Chondrocyte (in vitro differentiated cells): ENCODE measurements at regions not wholly inside any gene's neighbourhood (a gene's known extent, or its start where the extent isn't known, plus 50 kb on each side); places are given as distances from the start of the nearest gene placed in this dataset.

ENCODE experiments used
- DNase-seq: peaks from one replicate; pipeline ENCODE4 v3.0.0; 2021; ENCODE audit warnings: mixed read lengths, low spot score
- H3K27ac Mint-ChIP-seq: one replicate; pipeline ENCODE4 v1.8.0; 2021; ENCODE audit warnings: mild to moderate bottlenecking, moderate library complexity, mixed read lengths; ENCODE audit not compliant: unreplicated experiment
- H3K27me3 Mint-ChIP-seq: 2 replicates; pipeline ENCODE4 v1.8.0; 2021; ENCODE audit warnings: low read depth, mixed read lengths
- H3K36me3 Mint-ChIP-seq: 2 replicates; pipeline ENCODE4 v1.8.0; 2021; ENCODE audit warnings: low read depth, mixed read lengths
- H3K4me1 Mint-ChIP-seq: 2 replicates; pipeline ENCODE4 v1.8.0; 2021; ENCODE audit warnings: low read depth, mild to moderate bottlenecking, mixed read lengths
- H3K4me3 Mint-ChIP-seq: one replicate; pipeline ENCODE4 v1.8.0; 2021; ENCODE audit warnings: mild to moderate bottlenecking, moderate library complexity, mixed read lengths; ENCODE audit not compliant: unreplicated experiment
- H3K9me3 Mint-ChIP-seq: 2 replicates; pipeline ENCODE4 v1.8.0; 2021; ENCODE audit warnings: low read depth, mixed read lengths
- TF ChIP-seq, protein P1 (sequence below): fragments of 200-600 bp; sonication (generic); IDR thresholded peaks from 2 replicates; pipeline ENCODE4 v1.5.0; 2021; ENCODE audit warnings: antibody characterized with exemption, mild to moderate bottlenecking, moderate library complexity

DNA sequence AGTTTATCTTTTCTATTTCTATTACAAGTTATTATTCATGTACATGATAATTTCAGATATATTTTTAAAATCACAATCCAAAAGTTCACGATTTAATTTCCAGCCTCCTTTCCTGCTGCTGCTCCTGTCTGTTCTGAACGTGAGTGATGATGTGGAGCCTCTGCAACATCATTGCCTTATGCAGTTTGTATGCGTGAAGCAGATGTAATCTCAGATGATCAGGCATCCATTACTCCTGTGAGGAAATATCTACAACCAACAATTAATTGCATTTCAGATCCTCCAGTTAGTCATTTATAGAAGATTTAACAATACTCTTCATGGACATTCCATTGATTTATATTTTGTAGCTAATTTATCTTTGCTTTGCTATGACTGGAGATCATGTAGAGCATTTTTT lies 668.7 kb upstream of the EPHA5 start:
- H3K27ac Mint-ChIP-seq, result no peak overlapping the region
- H3K27me3 Mint-ChIP-seq, result no peaks in the 10 kb centered on the region
- no peaks in the 10 kb centered on the region for H3K36me3 Mint-ChIP-seq
- TF ChIP-seq, protein P1, sequence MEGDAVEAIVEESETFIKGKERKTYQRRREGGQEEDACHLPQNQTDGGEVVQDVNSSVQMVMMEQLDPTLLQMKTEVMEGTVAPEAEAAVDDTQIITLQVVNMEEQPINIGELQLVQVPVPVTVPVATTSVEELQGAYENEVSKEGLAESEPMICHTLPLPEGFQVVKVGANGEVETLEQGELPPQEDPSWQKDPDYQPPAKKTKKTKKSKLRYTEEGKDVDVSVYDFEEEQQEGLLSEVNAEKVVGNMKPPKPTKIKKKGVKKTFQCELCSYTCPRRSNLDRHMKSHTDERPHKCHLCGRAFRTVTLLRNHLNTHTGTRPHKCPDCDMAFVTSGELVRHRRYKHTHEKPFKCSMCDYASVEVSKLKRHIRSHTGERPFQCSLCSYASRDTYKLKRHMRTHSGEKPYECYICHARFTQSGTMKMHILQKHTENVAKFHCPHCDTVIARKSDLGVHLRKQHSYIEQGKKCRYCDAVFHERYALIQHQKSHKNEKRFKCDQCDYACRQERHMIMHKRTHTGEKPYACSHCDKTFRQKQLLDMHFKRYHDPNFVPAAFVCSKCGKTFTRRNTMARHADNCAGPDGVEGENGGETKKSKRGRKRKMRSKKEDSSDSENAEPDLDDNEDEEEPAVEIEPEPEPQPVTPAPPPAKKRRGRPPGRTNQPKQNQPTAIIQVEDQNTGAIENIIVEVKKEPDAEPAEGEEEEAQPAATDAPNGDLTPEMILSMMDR, result no peak
- no peak for DNase-seq
- no peaks in the 10 kb centered on the region for H3K4me1 Mint-ChIP-seq
- H3K4me3 Mint-ChIP-seq, result no peak overlapping the region
- no peaks in the 10 kb centered on the region for H3K9me3 Mint-ChIP-seq

DNA sequence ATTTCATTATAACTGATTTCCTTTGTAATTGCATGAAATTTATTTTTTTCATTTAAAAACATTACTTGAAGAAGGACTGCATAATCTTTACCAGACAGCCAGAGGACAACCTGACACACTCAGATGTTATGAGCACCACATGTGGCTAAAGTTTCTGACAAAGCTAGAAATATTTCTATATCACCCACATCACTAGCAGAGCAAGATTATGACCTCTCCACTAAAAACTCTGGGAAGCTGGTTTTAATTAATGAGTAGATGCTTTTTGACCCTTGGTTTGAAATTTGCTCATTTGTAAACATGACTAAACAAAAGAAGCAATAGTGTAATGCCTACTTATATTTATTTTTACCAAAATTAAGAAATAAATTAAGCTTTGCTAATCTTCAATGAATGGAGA lies 661.5 kb upstream of the EPHA5 start:
- Mint-ChIP-seq H3K4me3 (no peak overlapping the region), H3K36me3 (no peaks in the 10 kb centered on the region), H3K27me3 (no peaks in the 10 kb centered on the region), H3K27ac (no peak overlapping the region), H3K9me3 (peaks cover 6% of the 10 kb centered on the region), H3K4me1 (peaks cover 8% of the 10 kb centered on the region)
- no peak for DNase-seq
- TF ChIP-seq, protein P1, result no peak

DNA sequence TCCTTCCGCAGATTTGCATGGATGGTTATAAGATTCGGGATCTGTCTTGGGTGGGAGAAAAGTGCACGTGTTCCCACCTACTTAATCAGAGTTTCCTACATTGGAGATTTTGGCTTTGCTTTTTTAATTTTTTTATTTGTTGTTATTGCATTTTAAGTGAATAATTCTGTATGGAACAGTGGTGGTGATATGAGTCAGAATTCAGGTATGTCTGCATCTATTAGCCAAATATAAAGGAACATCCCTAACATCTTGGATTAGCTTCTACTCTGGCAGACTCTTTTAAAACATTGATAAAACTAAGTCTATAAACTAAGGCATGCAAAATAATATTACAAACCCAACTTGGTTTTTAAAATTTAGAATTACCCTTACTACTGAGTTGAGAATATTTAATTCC lies 659.8 kb upstream of the EPHA5 start:
- Mint-ChIP-seq H3K4me3 (no peak overlapping the region), H3K27me3 (no peaks in the 10 kb centered on the region), H3K36me3 (no peaks in the 10 kb centered on the region), H3K9me3 (peaks cover 8% of the 10 kb centered on the region), H3K4me1 (peaks cover 8% of the 10 kb centered on the region), H3K27ac (no peak overlapping the region)
- DNase-seq, result no peak
- TF ChIP-seq, protein P1, result no peak

DNA sequence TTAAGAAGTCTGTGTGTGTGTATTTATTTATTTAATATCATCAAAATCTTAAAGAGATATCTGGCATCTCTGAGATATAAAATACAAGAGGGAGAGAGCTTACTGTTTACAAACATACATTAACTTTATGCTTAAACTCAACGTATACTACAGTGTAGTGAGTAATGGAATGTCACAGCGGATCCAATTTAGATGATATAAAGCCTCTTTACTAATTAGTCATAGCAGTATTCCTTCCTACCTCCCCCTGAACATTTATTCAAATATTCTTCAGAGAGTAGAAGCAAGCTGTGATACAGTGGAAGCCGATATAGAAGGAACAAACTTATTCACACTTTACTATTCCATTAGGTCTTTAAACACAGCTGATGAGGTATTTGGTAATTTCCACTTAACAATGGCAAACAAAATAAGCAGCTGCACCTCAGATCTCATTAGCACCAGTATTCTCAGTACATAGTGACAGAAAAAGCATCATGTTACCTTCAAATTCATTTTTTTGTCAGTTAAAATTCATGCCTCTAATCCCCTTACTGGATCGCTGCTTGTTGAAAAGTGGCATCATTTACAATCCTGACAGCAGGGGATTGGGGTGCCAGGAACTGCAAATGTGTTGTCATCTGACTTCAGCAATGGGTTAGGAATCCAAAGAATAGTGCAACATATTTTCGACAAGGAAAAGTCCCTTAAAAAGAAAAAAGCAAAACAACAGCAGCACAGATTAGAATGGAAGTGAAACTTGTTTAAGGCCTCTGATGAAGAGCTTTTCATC lies 658.7 kb upstream of the EPHA5 start:
- TF ChIP-seq, protein P1, result no peak
- Mint-ChIP-seq H3K27ac (no peak overlapping the region), H3K9me3 (peaks cover 8% of the 10 kb centered on the region), H3K36me3 (no peaks in the 10 kb centered on the region), H3K4me1 (peaks cover 8% of the 10 kb centered on the region), H3K4me3 (no peak overlapping the region), H3K27me3 (no peaks in the 10 kb centered on the region)
- no peak for DNase-seq

DNA sequence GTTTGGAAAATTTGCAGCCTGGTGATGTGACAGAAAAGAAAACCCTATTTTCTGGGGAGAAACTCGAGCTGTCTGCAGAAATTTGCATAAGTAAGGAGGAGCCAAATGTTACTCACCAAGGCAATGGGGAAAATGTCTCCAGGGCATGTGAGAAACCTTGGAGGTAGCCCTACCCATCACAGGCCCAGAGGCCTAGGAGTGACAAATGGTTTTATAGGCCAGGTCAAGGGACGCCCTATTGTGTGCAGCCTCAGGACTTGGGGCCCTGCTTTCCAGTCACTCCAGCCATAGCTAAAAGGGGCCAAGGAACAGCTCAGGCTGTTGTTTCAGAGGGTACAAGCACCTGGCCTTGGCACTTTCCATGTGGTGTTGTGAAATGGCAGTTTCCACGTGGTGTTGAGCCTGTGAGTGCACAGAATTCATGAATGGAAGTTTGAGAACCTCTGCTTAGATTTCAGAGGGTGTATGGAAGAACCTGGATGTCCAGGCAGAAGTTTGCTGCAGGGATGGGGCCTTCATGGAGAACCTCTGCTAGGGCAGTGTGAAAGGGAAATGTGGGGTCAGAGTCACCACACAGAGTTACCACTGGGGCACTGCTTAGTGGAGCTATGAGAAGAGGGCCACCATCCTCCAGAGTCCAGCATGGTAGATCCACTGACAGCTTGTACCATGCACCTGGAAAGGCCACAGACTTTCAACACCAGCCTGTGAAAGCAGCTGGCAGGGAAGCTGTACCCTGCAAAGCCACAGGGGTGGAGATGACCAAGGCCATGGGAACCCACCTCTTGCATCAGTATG lies 637.6 kb upstream of the EPHA5 start:
- no peak overlapping the region for H3K4me3 Mint-ChIP-seq
- no peaks in the 10 kb centered on the region for H3K36me3 Mint-ChIP-seq
- DNase-seq, result no peak
- H3K27me3 Mint-ChIP-seq, result no peaks in the 10 kb centered on the region
- H3K27ac Mint-ChIP-seq, result no peak overlapping the region
- TF ChIP-seq, protein P1, result no peak
- H3K9me3 Mint-ChIP-seq, result peaks cover 6% of the 10 kb centered on the region
- no peaks in the 10 kb centered on the region for H3K4me1 Mint-ChIP-seq
